GM12865 (cell line): ENCODE measurements at regions not wholly inside any gene's neighbourhood (a gene's known extent, or its start where the extent isn't known, plus 50 kb on each side); places are given as distances from the start of the nearest gene placed in this dataset.

Experiments used
- DNase-seq: peaks from one replicate; pipeline ENCODE4 v3.0.0; 2010; ENCODE audit warnings: low read depth
- H3K4me3 ChIP-seq: 2 replicates; pipeline ENCODE4 v1.5.1; 2011; ENCODE audit warnings: mild to moderate bottlenecking, low read depth, low read length, control low read depth
- TF ChIP-seq, protein P1 (sequence below): IDR thresholded peaks from 2 replicates; pipeline ENCODE4 v1.5.1; 2011; ENCODE audit warnings: low read length, control low read depth, low read depth, inconsistent platforms; ENCODE audit not compliant: insufficient read depth; ENCODE audit errors: missing control alignments

DNA sequence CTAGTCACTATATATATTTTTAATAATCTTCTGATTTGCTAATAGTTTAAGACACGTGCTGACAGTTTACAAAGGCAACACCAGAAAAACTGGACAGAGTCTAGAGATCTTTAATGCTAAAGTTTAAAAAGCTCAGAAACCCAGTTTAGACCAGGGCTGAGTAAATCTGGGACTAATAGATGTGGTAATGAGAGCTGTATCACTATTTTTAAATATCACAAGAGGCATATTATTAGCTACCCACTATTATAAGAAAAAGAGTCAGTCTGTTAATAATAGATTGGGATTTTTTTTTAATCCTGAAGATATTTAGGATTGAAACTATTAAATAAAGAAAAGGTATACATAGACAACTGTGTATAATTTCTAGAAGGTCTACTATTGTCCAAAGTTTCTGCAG, 299.9 kb downstream of the ZEB2 start:
- no peak overlapping the region for H3K4me3 ChIP-seq
- DNase-seq, result no peak
- TF ChIP-seq, protein P1, sequence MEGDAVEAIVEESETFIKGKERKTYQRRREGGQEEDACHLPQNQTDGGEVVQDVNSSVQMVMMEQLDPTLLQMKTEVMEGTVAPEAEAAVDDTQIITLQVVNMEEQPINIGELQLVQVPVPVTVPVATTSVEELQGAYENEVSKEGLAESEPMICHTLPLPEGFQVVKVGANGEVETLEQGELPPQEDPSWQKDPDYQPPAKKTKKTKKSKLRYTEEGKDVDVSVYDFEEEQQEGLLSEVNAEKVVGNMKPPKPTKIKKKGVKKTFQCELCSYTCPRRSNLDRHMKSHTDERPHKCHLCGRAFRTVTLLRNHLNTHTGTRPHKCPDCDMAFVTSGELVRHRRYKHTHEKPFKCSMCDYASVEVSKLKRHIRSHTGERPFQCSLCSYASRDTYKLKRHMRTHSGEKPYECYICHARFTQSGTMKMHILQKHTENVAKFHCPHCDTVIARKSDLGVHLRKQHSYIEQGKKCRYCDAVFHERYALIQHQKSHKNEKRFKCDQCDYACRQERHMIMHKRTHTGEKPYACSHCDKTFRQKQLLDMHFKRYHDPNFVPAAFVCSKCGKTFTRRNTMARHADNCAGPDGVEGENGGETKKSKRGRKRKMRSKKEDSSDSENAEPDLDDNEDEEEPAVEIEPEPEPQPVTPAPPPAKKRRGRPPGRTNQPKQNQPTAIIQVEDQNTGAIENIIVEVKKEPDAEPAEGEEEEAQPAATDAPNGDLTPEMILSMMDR, result no peak

DNA sequence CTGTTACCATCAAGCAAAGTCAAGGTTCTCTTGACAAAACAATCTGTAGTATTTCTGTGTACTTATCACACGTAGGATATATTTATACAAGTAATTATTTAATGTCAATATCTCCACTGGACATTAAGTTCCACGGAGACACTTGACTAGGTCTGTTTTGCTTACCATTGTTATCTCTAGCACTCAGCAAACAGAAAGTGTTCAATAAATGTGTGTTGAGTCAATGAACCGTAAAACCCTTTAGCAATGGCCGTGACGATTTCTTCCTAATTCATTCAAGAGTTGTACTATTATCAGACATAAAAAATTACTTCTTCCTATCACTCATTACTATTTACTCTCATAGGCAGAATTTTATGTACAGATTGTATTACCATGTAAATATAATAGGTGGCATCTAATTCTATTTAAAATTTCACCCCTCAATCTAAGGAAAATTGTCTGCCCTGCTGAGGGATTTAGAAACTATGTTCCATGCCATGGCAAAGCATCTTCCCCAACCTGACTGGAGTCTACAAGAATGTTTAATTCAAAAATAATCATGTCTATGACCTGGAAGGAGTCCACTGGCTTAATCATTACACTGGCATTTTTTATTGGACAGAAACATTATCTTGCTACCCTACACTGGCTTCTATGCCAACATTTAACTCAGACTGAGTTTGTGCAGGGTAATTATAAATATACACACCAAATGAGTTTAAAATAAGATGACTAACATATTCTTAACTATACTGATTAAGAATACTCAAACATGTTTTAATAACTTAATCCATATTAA, 301.9 kb downstream of the ZEB2 start:
- H3K4me3 ChIP-seq, result no peak overlapping the region
- DNase-seq, result no peak
- TF ChIP-seq, protein P1, result no peak

DNA sequence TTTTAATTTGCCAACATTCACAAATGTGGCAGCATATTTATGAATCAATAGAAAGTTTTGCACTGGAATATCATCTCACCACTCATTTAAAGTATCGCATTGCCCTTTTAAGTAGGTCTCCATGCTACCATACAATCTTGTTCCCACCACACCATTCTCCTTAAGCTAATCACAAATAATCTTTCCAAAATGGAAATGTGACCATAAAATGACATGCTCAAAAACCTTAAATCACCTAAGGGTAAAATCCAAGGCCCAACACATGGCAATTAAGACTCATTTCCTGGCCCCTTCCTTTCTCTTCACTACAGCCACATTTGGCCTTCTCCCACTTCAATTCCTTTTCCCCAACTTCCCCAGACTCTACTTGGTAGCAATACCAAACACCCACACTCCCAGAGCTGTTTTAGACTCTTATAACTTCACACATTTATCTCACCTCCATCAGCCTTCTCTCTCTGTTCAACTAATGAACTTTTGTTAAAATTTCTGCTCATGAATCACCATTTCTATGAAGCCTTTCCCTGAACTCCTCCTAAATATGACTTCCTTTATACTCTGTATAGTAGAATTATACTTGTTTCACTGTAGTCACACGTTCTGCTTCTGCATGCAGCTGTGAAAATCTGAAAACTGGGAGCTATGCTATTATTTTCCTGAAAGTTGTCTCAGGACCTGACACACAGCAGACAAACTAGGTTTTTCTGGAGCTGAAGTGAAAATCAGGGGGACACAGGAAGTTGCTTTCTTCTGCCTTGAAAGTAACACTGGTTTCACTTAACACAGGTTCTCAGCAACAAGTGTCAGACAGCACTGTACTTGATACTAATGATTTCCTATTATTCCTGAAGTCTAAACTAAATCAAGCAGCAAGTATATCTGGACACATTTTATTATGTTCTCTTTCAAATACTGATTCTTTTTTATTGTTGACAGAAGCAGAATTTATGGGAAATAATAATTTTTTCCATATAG, 303.9 kb downstream of the ZEB2 start:
- TF ChIP-seq, protein P1, result no peak
- no peak overlapping the region for H3K4me3 ChIP-seq
- peak; percentile 57 for DNase-seq

DNA sequence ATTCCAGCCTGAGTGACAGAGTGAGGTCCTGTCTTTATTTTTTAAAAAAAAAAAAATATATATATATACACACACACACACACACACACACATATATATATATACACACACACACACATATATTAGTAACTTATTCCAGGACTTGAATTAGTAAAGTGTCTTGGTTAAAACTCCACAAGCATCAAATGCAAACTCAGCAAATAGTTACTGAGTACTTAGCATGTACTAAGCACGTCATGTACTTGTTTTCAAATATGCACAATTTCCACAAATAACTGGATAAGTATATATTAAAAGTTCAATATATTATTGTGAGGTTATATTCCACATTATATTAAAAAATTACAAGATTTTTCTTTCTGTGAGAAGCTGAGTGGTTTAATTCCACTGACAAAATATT, 304.7 kb downstream of the ZEB2 start:
- no peak overlapping the region for H3K4me3 ChIP-seq
- DNase-seq, result no peak
- TF ChIP-seq, protein P1, result no peak

DNA sequence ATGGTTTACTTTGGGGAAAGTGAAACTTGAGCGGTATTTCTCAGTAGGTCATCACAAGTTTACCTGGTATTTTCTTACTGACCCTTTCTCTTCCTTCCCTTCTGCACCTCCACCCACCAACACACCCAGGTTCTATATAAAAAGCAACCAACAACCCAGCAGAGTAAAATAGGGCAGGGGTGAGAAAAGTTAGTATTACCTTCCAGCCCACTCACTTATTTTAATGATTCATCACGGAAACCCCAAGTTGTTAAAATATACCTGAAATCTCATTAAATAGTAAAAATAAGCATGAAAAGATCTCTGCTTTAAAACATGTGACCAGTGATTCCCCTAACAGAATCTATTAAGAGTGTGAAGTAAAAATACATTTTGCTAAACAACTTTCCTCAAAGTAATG, 306.1 kb downstream of the ZEB2 start:
- TF ChIP-seq, protein P1, result no peak
- DNase-seq, result peak; percentile 56
- no peak overlapping the region for H3K4me3 ChIP-seq

DNA sequence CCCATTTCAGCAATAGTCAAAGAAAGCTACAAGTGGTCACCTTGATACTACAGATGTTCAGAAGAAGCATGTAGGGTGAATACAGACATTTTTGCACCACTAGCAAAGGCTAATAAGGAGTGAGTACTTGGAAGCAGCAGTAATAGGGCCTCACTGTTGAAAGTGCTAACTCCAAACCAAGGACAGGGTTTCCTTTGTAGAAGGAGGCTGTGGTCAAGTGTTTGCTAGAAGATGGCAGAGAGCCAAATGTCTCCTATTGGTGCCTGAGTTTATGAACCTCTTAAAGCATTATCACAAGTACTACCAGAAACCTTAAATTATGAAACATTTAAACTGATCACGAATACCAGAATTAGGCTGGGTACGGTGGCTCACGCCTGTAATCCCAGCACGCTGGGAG, 308.1 kb downstream of the ZEB2 start:
- TF ChIP-seq, protein P1, result no peak
- DNase-seq, result peak; percentile 17
- H3K4me3 ChIP-seq, result no peak overlapping the region
